ENCODE measurements at regions not wholly inside any gene's neighbourhood (a gene's known extent, or its start where the extent isn't known, plus 50 kb on each side); places are given as distances from the start of the nearest gene placed in this dataset.

GRCh38 chr6:27053738-27054137 lies 193.8 kb upstream of the PRSS16 start:
- no peak for DNase-seq

GRCh38 chr6:27056615-27057014 lies 190.9 kb upstream of the PRSS16 start:
- DNase-seq = no peak

GRCh38 chr6:27059621-27060425 lies 187.7 kb upstream of the PRSS16 start:
- no peak for DNase-seq

- no peak for DNase-seq
Observed at GRCh38 chr6:27061235-27061993, 186.1 kb upstream of the PRSS16 start.

GRCh38 chr6:27062755-27063154 lies 184.7 kb upstream of the PRSS16 start:
- DNase-seq = no peak

GRCh38 chr6:27065183-27065582 lies 182.3 kb upstream of the PRSS16 start:
- DNase-seq = no peak

- DNase-seq = no peak
Observed at GRCh38 chr6:27066381-27066780, 181.1 kb upstream of the PRSS16 start.

GRCh38 chr6:27066802-27067201 lies 180.7 kb upstream of the PRSS16 start:
- no peak for DNase-seq

- no peak for DNase-seq
Observed at GRCh38 chr6:27073441-27073840, 174.1 kb upstream of the PRSS16 start.

- DNase-seq = no peak
Observed at GRCh38 chr6:27076116-27076515, 171.4 kb upstream of the PRSS16 start.

- DNase-seq = no peak
Observed at GRCh38 chr6:27078734-27079357, 168.7 kb upstream of the PRSS16 start.

GRCh38 chr6:27081188-27081587 lies 166.3 kb upstream of the PRSS16 start:
- no peak for DNase-seq

- DNase-seq = no peak
Observed at GRCh38 chr6:27081931-27082330, 165.6 kb upstream of the PRSS16 start.

- DNase-seq = no peak
Observed at GRCh38 chr6:27088068-27088467, 159.4 kb upstream of the PRSS16 start.

- no peak for DNase-seq
Observed at GRCh38 chr6:27091661-27092315, 155.7 kb upstream of the PRSS16 start.

- DNase-seq = no peak
Observed at GRCh38 chr6:27092316-27092692, 155.2 kb upstream of the PRSS16 start.

GRCh38 chr6:27095914-27096313 lies 151.6 kb upstream of the PRSS16 start:
- DNase-seq = no peak

- DNase-seq = no peak
Observed at GRCh38 chr6:27096834-27097511, 150.5 kb upstream of the PRSS16 start.

- no peak for DNase-seq
Observed at GRCh38 chr6:27098956-27099355, 148.5 kb upstream of the PRSS16 start.

GRCh38 chr6:27100921-27101320 lies 146.6 kb upstream of the PRSS16 start:
- DNase-seq = no peak

- no peak for DNase-seq
Observed at GRCh38 chr6:27101824-27102223, 145.7 kb upstream of the PRSS16 start.

- DNase-seq = no peak
Observed at GRCh38 chr6:27106382-27106781, 141.1 kb upstream of the PRSS16 start.

GRCh38 chr6:27111743-27112142 lies 135.8 kb upstream of the PRSS16 start:
- no peak for DNase-seq

Measured in stimulated activated naive CD4-positive, alpha-beta T cell treated with Interleukin-2 at 50 U/mL for 16 hours (primary cell).